ENCODE measurements at regions not wholly inside any gene's neighbourhood (a gene's known extent, or its start where the extent isn't known, plus 50 kb on each side); places are given as distances from the start of the nearest gene placed in this dataset.

DNA sequence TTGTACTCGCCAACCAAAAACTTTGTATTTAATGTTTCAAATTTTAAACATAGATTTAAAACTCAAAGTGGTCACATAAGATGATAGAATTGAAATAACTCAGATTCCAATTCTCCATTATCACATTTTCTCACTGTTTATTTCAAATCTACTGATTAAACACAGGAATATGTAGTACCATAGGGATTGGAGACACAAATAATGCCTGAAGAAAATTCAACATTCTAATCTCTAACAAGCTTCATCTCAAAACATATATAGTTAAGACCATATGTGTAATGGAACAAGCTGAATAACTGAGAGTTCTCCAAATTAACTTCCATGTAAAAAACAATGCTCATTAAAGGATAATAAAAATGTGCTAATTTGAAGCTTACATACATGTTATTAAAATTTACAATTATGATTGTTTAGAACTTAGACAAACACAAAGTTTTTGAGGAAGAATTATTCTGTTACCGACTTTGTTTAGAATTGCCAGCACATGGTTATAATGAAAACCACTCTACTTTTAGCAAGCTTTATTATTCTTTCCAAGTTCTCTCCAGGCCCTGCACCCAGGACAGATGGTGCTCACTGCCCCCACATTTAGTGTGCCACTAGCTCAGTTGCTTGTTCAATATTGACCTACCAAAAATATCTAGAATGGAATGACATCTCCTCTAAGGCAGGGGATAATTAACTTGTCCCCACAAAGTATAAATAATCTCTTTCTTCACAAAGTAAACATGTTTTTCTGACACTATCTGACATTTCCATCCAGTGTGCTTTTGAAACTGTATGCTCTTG lies 467.2 kb downstream of the TTLL7 start:
- no peak overlapping the region for H3K27ac ChIP-seq
- DNase-seq (ENCODE audit: low read depth, low spot score) = no peak

DNA sequence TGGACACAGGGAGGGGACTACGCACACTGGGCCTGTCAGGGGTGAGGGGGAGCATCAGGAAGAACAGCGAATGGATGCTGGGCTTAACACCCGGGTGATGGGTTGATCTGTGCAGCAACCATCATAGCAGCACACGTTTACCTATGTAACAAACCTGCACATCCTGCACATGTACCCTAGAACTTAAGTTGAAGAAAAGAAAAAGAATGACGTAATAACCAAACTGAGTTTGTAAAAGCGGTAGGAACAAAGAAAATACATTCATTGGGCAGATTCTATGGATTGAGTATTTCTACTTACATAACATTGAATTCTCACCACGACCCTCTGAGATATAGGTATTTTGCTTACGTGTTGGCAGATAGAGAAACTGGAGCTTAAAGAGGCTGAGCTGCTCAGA lies 468.4 kb downstream of the TTLL7 start:
- no peak for DNase-seq (ENCODE audit: low read depth, low spot score)
- no peak overlapping the region for H3K27ac ChIP-seq

DNA sequence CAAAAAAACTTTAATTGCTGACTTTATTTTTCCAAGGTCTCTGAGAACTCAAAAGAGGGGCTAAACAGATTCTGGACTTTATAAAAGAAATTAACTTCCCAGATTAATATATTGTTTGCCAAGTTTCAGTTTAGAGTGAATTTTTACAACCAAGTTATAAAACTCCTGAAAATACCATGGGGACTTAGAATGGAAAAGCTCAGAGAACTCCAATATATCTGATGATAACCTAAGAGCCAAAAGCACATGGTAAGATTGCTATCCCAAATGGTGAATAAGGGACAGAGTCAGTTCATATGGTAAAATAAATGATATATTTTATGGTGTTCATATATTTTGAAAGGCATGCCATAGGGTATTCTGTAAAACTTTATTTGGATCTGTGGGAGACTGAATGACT lies 470.9 kb downstream of the TTLL7 start:
- H3K27ac ChIP-seq = no peak overlapping the region
- DNase-seq (ENCODE audit: low read depth, low spot score) = no peak

DNA sequence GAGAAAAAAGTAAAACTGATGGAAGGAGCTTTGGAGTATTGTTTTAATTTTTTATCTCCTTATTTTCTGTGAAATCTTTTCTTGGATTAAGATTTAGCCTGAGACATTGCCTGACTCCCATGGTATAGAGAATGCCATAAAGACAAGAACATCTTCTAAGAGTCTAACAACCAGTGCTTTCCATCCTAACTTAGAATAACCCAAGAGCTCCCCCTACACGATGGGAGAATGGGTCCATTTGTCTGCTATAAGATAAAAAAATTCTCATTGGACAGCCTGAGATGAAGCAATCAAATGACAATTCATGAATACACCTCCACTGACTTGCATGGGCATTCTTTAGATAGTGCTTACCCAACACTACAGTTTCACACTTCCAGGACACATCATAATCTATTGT lies 478.1 kb downstream of the TTLL7 start:
- no peak for DNase-seq (ENCODE audit: low read depth, low spot score)
- no peak overlapping the region for H3K27ac ChIP-seq

DNA sequence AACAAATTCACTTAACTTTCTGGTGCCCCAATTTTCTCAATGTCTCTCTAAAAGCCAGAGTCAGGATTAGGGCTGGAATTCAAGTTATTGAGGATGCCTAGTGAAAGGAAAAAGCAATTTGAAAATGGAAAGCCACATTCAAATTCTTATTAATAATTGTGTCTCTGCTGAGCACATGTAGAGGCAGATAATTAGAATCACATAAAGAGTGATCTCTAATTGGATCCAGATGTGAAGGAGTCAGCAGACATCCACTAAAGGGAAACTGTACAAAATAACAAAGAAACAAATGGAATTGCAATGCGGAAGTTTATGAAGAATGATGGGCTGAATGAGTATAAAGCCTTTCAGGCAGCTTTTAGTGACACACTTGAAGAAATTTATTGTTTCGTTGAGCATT lies 482.6 kb downstream of the TTLL7 start:
- H3K27ac ChIP-seq = no peak overlapping the region
- DNase-seq (ENCODE audit: low read depth, low spot score) = no peak

DNA sequence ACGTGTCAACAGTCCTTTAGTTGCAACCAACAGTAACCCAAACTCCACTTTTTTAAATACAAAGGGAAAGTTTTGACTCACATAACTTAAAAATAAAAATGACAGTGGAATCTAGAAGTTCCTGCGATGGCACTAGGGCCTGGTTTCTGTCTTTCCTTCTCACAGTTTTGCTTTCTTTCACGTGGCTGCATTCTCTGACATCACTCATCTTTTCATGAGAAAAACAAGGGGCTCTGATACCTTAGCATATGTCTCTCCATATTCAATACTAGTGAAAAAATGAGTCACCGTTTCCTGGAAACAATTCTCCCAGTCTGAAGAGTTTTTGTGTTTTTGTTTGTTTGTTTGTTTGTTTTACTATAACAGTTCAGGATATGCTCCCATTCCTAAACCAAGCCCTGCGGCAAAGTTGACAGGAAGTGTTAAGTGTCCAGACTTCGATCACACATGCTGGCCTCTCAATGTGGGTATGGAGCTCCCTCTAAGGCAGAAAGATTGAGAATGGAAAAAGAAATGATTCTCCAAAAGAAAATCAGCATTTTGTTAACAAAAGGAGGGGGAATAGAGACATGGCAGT lies 483.3 kb downstream of the TTLL7 start:
- H3K27ac ChIP-seq = no peak overlapping the region
- no peak for DNase-seq (ENCODE audit: low read depth, low spot score)

DNA sequence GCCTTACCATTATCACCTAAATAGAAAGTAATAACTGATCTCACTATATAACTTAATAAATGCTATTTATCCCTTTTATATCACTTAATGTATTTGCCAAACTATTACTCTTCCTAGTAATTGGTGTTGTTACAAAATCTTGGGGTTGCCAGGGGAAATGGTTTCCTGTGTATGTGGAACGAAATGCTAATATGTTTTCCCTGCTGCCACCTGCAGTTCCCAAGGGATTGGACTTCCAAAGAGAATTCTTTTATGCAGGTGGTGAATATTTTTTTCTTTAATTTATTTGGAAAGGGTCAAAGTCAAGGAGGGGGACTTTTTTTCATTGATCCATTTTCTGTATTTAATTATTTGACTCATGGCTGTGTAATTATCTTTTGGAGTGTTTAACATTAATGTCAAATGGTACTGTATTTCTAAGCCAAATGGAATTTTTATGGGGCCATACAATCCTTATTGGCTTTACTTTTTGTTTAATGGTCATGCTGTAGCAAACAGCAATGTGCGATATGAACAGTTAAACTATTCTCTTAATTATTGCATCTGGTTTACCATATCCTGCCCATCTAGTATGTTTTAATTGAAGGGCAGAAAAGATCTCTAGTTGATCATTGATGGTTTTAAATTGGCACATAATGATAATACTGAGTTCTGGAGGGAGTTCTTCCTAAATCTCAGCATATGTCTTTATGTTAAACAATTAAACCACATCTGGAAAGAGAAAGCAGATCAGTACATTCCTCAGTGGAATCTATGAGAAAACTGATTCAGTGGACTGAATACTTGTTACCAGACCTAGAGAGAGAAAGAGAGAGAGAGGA lies 486.3 kb downstream of the TTLL7 start:
- H3K27ac ChIP-seq = no peak overlapping the region
- DNase-seq (ENCODE audit: low read depth, low spot score) = no peak

DNA sequence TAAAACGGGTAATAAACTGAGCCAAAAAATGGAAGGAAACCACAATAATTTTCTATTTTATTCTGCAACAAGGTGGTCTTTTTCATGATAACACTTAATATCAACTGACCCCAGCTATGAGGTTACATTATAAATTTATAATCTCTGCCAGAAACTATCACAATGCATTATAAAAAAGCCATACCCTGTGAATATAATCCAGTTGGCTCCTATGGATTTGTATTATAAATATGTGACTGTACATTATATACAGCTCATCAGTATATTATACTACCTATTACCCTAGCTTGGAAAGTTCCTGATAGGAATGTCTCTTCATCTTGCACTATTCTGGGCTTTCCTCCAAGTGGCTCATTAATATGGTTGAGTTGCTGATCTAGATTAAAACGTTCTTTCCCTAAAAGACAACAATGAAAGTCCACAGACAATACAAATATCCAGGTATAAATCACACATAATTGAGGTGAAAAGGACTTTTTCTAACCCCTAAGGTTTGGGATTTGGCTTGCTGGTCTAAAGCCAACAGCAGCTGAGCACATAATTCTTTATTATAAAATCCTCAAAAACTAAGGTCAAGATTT lies 487.7 kb downstream of the TTLL7 start:
- DNase-seq (ENCODE audit: low read depth, low spot score) = no peak
- H3K27ac ChIP-seq = no peak overlapping the region

DNA sequence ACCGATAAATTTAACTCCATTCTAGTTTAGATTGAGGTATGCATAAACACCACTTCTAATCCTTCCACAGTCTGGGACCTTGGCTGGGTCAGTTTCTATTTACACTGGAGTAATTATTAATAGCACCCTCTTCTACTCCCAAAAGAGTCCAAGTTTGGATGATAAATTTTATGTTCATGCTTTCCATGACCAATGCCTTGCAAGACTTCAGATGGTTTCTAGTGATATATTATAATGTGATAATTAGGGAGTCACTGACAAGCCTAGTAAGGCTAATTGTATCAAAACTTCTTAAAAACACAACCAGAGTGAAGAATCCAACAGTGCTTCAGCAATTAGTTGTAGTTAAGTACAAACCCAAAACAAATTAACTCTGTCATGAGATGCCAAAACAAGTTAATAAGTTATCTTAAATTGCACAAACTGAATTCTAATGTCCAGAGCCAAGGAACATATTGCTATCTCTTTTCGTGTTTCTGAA lies 489.6 kb downstream of the TTLL7 start:
- H3K27ac ChIP-seq = no peak overlapping the region
- no peak for DNase-seq (ENCODE audit: low read depth, low spot score)

DNA sequence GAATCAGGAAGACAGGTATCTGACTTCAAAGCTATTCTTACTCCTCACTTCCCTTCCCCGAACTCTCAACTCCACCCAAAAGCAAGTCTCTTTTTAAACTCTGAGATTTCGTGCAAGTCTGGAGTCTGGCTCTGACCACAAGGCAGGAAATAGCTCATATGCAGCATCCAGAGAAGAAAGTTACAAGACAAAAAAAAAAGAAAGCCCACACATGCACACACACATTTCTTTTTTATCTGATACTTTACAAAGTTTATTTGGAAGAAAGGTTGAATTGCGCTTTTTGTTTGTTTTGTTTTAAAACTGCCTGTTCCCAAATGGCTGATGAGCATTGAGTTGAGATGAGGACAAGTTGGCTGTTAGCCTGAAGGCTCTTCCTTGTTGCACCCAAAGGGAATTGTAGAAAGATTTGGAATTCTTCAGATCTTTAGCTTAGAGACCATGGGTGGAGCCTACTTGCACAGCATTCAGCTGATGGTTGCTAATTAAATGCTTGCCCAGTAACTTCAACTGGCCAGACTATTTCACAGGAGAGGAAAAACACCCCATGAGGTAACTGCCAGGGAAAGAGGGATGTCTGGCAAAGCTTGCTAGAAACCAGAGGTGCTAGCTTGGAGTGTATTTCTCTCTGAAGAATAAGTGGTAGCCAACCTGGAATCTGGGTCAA lies 490.3 kb downstream of the TTLL7 start:
- no peak overlapping the region for H3K27ac ChIP-seq
- DNase-seq (ENCODE audit: low read depth, low spot score) = no peak

DNA sequence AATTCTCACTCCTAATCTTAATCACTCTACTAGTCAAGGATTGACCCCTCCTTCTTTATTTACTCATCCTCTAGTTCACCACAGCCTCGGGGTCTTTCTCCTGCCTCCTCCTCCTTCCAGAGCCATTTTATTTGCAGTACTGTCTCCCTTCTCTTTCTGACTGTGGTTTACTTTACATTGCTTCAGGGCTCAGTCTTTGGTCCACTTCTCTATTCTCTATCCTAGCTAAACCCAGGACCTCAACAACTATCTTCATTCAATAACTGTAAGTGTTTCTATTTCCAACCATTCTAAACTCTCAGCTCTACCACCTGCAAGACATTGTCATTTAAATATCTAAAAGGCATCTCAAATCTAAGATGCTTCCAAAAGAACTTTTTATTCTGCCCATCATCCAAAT lies 493.8 kb downstream of the TTLL7 start:
- no peak for DNase-seq (ENCODE audit: low read depth, low spot score)

DNA sequence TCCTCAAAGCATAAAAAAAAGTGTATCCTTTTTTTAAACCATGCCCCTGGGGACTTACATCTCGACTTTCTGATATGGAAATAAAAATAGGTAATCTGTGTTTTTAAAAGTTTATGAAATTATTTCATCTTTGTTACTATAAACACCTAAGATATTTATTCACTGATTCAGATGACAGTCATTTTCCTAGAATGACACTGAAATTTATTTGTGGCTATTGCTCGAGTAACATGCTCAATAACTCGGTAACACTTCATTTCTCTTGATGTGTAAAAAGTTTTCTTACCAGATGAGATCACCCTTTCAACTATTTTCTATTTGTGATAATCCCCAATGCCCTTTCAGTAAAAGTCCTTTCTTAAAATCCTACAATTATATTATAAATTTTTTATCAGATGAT lies 495.8 kb downstream of the TTLL7 start:
- no peak for DNase-seq (ENCODE audit: low read depth, low spot score)
- no peak overlapping the region for H3K27ac ChIP-seq

More for the DNA sequence above, 493.8 kb downstream of the TTLL7 start:
- H3K27ac ChIP-seq = no peak overlapping the region

DNA sequence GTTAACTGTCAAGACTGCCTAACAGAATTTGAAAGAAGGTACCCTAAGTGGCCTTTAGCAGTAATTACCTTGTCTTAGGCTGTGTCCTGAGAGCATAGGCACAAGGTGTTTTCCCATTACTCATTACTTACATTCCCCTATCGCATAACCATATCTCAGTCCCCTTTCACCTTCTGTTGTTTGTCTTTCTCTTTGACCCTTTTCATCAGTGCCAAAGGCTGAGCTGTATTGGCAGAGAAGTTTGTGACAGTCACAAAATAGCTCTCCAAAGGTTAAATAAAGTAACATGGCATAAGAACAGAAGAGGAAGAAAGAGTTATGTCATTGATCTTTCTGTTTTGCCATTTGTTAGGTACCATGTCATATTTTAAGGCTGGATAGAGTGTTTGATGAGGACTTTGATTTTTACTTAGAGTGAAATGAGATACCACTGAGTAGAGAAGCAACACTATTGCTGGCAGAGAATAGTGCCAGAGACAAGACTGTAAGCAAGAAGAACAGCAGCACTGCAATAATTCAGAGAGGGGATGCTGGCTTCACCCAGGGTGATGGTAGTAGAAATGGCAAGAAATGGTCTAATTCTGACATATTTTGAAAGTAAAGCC lies 497.8 kb downstream of the TTLL7 start:
- DNase-seq (ENCODE audit: low read depth, low spot score) = no peak
- H3K27ac ChIP-seq = no peak overlapping the region

DNA sequence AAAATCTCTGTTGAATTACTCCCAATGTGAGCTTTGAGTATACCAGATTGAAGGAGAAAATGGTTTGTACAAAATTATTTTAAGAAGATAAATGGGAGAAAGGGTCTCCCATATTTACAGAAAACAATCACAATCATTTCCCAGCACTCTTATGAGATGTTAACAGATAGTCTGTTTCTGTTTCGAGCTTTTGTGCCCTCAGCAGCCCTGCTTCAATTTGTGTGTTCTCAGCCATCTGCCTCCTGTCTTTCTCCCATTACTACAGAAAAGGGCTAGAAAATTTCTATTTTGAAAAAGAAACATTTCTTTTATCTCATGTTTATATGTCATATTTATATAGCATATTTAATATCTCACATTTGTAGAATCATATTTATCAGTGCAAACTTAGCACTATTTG lies 498.4 kb downstream of the TTLL7 start:
- H3K27ac ChIP-seq = no peak overlapping the region
- no peak for DNase-seq (ENCODE audit: low read depth, low spot score)

DNA sequence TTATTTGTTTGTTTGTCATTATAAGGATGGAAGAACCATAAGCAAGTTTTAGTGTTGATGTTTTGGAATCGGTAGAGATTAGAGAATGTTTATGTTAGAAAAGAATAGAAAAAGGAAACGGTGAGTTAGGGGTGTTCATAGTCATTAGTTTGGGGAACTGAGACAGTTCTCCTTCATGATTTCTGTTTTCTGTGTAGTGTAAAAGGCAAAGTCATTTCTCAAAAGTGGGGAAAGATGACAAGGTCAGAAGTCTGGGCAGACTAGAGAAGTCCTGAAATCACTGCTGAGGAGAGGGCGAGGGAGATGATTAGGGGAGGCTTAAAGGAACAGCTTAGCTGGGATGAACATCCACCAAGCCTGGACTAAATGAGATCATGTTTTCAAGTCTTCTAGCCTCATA lies 498.9 kb downstream of the TTLL7 start:
- no peak for DNase-seq (ENCODE audit: low read depth, low spot score)
- H3K27ac ChIP-seq = no peak overlapping the region

DNA sequence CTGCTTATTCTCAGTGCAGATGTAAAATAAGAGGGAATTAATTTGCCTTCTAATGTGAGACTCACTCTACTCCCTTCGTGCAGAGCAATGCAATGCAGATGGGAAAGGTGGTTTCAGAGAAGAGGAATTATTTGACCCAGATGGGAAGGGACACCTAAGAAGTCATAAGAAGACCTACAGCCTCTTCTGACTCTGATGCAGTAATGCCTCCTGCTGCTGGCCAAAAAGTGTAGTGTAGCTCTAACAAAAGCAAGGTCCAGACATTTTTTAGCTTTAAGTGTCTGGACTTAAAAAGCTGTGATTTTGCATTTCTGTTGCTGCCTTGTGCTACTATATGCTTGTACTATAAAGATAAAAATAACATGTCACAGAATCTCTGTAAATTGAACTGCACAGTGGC lies 501.4 kb downstream of the TTLL7 start:
- no peak for DNase-seq (ENCODE audit: low read depth, low spot score)
- H3K27ac ChIP-seq = no peak overlapping the region

DNA sequence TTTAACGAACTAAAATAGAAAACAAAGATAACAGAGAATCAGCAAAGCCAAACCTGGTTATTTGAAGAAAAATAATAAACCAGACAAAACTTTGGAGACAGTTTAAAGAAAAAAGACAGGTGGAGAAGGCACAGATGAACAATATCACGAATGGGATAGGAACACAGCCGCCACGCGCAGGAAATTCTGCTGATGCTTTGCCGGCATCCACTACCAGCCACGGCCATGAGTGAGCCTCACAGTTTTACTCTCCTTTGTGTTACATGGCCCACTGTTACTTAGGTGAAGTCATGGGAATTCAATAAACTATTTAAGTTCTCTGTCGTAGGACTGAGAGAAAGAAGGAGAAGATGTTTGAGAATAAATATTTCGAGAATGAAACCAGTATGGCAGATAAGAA lies 503.4 kb downstream of the TTLL7 start:
- H3K27ac ChIP-seq = no peak overlapping the region
- DNase-seq (ENCODE audit: low read depth, low spot score) = no peak

DNA sequence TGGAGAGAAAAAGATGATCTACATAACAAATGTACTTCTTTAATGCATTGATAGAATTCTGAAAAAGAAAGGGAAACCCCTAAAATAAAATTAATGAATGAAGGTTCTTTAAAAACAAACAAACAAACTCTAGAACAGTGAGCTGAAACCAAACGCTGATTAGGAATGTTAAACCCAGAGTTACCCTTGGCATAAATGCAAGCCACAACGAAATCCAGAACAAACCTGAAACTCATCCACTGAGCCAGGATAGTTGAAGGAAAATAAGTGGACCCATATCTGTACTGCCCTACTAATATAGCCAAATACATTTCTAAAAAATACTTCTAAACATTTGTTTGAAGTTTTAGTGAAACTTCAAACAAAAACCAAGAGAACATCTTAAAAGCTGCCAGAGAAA lies 505.3 kb downstream of the TTLL7 start:
- H3K27ac ChIP-seq = no peak overlapping the region
- no peak for DNase-seq (ENCODE audit: low read depth, low spot score)

DNA sequence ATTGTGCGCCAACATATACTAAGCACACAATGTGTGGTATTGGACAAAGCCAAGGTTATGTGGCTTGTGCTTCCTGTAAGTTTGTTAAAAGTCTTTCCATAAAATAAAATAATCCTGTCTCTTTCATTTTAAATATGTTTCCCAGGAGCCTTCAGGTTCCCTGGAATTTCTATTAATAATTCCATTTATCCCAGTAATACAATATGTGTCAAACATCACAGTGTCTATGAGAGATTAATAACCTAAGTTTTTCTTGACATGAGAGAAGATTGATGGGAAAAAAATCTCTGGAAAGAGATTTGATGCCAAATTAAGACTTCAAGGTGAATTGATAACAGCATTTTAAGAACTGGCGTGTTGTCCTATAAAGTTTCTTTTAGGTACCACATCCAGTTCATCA lies 507.0 kb downstream of the TTLL7 start:
- H3K27ac ChIP-seq = no peak overlapping the region
- no peak for DNase-seq (ENCODE audit: low read depth, low spot score)

DNA sequence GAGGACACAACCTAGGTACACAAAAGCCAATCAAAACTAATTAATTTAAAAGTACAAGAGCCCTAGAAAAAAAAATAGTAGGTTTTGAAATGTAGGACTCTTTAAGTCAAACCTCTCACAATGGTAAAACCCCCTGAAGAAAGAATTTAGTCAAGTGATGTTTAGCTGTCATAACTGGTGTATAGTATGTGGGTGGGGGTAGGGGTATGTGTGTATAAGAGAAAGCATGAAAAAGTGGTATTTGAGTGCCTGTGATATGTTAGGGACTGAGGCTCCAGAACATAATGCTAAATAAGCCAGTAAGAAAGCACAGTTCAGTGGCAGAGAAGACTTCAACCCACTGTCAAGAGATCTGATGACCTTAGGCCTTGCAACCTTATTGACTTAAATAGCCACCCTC lies 507.9 kb downstream of the TTLL7 start:
- DNase-seq (ENCODE audit: low read depth, low spot score) = no peak
- H3K27ac ChIP-seq = no peak overlapping the region
